IMR-90 (cell line): ENCODE measurements at regions not wholly inside any gene's neighbourhood (a gene's known extent, or its start where the extent isn't known, plus 50 kb on each side); places are given as distances from the start of the nearest gene placed in this dataset.

ENCODE experiments used
- ATAC-seq: fragments of 200-7000 bp; cut with Tn5 transposase; 2 replicates; pipeline ENCODE4 v1.9.1; 2020; ENCODE audit warnings: low read depth, mild to moderate bottlenecking, moderate library complexity
- BruUV-seq: library from RNA; stranded (reverse); fragments of 400-500 nt; replicated peaks from 2 replicates; lab custom pipeline; 2021; lab: Mats Ljungman, UMichigan
- CTCF ChIA-PET: fragments of 300-600 bp; formaldehyde crosslinking; extraction: SDS; loops from one replicate; lab custom pipeline; 2021; ENCODE audit warnings: antibody characterized with exemption; lab: Yijun Ruan, JAX
- POLR2A ChIA-PET: fragments of 300-600 bp; sonication (Branson Sonifier 250); formaldehyde crosslinking; loops from one replicate; lab custom pipeline; 2022; ENCODE audit warnings: antibody characterized with exemption; ENCODE audit not compliant: unreplicated experiment; lab: Charles Lee
- DNase-seq: peaks from one replicate; pipeline ENCODE4 v3.0.0; 2013
- H2AFZ ChIP-seq: replicated peaks from 2 replicates; pipeline ENCODE3; 2013; ENCODE audit warnings: low read length, mild to moderate bottlenecking; ENCODE audit not compliant: poor library complexity
- H2AK5ac ChIP-seq: 2 replicates; pipeline ENCODE4 v1.6.1; 2013; ENCODE audit warnings: low read depth, low read length, inconsistent platforms
- H2AK9ac ChIP-seq: replicated peaks from 2 replicates; pipeline ENCODE3; 2013; ENCODE audit warnings: mild to moderate bottlenecking, low read depth, low read length, moderate library complexity; ENCODE audit not compliant: poor library complexity
- H2BK120ac ChIP-seq: 2 replicates; pipeline ENCODE4 v1.6.1; 2013; ENCODE audit warnings: low read depth, low read length, inconsistent platforms
- H2BK15ac ChIP-seq: 3 replicates; pipeline ENCODE4 v1.6.1; 2013; ENCODE audit warnings: low read depth, low read length, inconsistent platforms
- H2BK20ac ChIP-seq: 2 replicates; pipeline ENCODE4 v1.6.1; 2013; ENCODE audit warnings: low read depth, mild to moderate bottlenecking, inconsistent platforms, low read length, moderate library complexity
- H2BK5ac ChIP-seq: 2 replicates; pipeline ENCODE4 v1.6.1; 2013; ENCODE audit warnings: mild to moderate bottlenecking, low read depth, low read length, inconsistent platforms; ENCODE audit not compliant: poor library complexity, severe bottlenecking
- H3K14ac ChIP-seq: replicated peaks from 2 replicates; pipeline ENCODE4 v1.6.1; 2013; ENCODE audit warnings: low read depth, low read length, inconsistent platforms
- H3K18ac ChIP-seq: 2 replicates; pipeline ENCODE4 v1.6.1; 2013; ENCODE audit warnings: low read depth, low read length, control low read depth
- H3K23ac ChIP-seq: 2 replicates; pipeline ENCODE4 v1.6.1; 2013; ENCODE audit warnings: low read depth, low read length, inconsistent platforms
- H3K27ac ChIP-seq: 2 replicates; pipeline ENCODE4 v1.5.1; 2013; ENCODE audit warnings: mild to moderate bottlenecking, control low read depth, low read length; ENCODE audit not compliant: insufficient read depth
- H3K27me3 ChIP-seq: 2 replicates; pipeline ENCODE4 v1.6.1; 2013; ENCODE audit warnings: low read length; ENCODE audit not compliant: control insufficient read depth, insufficient read depth
- H3K36me3 ChIP-seq: 2 replicates; pipeline ENCODE4 v1.6.1; 2013; ENCODE audit warnings: low read length, mixed read lengths; ENCODE audit not compliant: control insufficient read depth, insufficient read depth
- H3K4ac ChIP-seq: 2 replicates; pipeline ENCODE4 v1.6.1; 2013; ENCODE audit warnings: low read depth, low read length, inconsistent platforms
- H3K4me1 ChIP-seq: 2 replicates; pipeline ENCODE4 v1.6.1; 2013; ENCODE audit warnings: low read length, mixed read lengths; ENCODE audit not compliant: control insufficient read depth, insufficient read depth
- H3K4me2 ChIP-seq: 2 replicates; pipeline ENCODE4 v1.6.1; 2013; ENCODE audit warnings: low read depth, mild to moderate bottlenecking, control low read depth, low read length, moderate library complexity
- H3K4me3 ChIP-seq: 2 replicates; pipeline ENCODE4 v1.5.1; 2013; ENCODE audit warnings: low read depth, mild to moderate bottlenecking, control low read depth, low read length, moderate library complexity; ENCODE audit not compliant: insufficient read depth
- H3K56ac ChIP-seq: 2 replicates; pipeline ENCODE4 v1.6.1; 2013; ENCODE audit warnings: low read length, inconsistent platforms; ENCODE audit not compliant: insufficient read depth; ENCODE audit errors: extremely low read depth
- H3K79me1 ChIP-seq, 2 experiments: 2 replicates each; pipeline ENCODE4 v1.6.1; 2013; ENCODE audit warnings: low read length in 2 of 2, inconsistent platforms in 1 of 2, low read depth in 1 of 2
- H3K9ac ChIP-seq: 2 replicates; pipeline ENCODE4 v1.6.1; 2013; ENCODE audit warnings: low read depth, low read length, control low read depth
- H3K9me1 ChIP-seq: 2 replicates; pipeline ENCODE4 v1.6.1; 2013; ENCODE audit warnings: low read length, inconsistent platforms; ENCODE audit not compliant: insufficient read depth
- H3K9me3 ChIP-seq: 2 replicates; pipeline ENCODE4 v1.6.1; 2013; ENCODE audit warnings: low read length; ENCODE audit not compliant: control insufficient read depth, insufficient read depth
- H4K20me1 ChIP-seq: 2 replicates; pipeline ENCODE4 v1.6.1; 2013; ENCODE audit warnings: low read length, inconsistent platforms; ENCODE audit not compliant: insufficient read depth
- H4K5ac ChIP-seq: 2 replicates; pipeline ENCODE4 v1.6.1; 2013; ENCODE audit warnings: mild to moderate bottlenecking, low read depth, low read length, control low read depth
- H4K8ac ChIP-seq, 2 experiments: 2 replicates each; pipeline ENCODE4 v1.6.1; 2013; ENCODE audit warnings: low read depth in 2 of 2, low read length in 2 of 2, control low read depth in 1 of 2, inconsistent platforms in 1 of 2
- H4K91ac ChIP-seq: 2 replicates; pipeline ENCODE4 v1.6.1; 2013; ENCODE audit warnings: low read depth, low read length, inconsistent platforms; ENCODE audit not compliant: insufficient read depth
- BHLHE40 ChIP-seq: fragments of 150-350 bp; IDR thresholded peaks from 2 replicates; pipeline ENCODE4 v1.6.1; 2016; ENCODE audit warnings: mild to moderate bottlenecking, low read depth, low read length
- CEBPB ChIP-seq: IDR thresholded peaks from 2 replicates; pipeline ENCODE4 v1.6.1; 2012; ENCODE audit warnings: low read depth, low read length, improper control_type of control experiment
- CHD1 ChIP-seq: IDR thresholded peaks from 2 replicates; pipeline ENCODE4 v1.6.1; 2012; ENCODE audit warnings: low read depth, low read length, improper control_type of control experiment
- ELK1 ChIP-seq: fragments of 150-350 bp; IDR thresholded peaks from 2 replicates; pipeline ENCODE4 v1.6.1; 2016; ENCODE audit warnings: low read depth, mild to moderate bottlenecking, low read length, moderate library complexity, borderline replicate concordance
- FOS ChIP-seq: fragments of 150-350 bp; IDR thresholded peaks from 2 replicates; pipeline ENCODE4 v1.6.1; 2016; ENCODE audit warnings: low read depth, low read length
- MAFK ChIP-seq: IDR thresholded peaks from 2 replicates; pipeline ENCODE4 v1.6.1; 2012; ENCODE audit warnings: low read depth, low read length, improper control_type of control experiment
- MAZ ChIP-seq: IDR thresholded peaks from 2 replicates; pipeline ENCODE4 v1.6.1; 2012; ENCODE audit warnings: low read depth, mild to moderate bottlenecking, low read length, improper control_type of control experiment, moderate library complexity, borderline replicate concordance
- MXI1 ChIP-seq: IDR thresholded peaks from 2 replicates; pipeline ENCODE4 v1.6.1; 2012; ENCODE audit warnings: low read depth, mild to moderate bottlenecking, low read length, moderate library complexity, borderline replicate concordance
- NFE2L2 ChIP-seq: fragments of 150-350 bp; IDR thresholded peaks from 2 replicates; pipeline ENCODE4 v1.6.1; 2016; ENCODE audit warnings: low read depth, mild to moderate bottlenecking, low read length
- POLR2A ChIP-seq: IDR thresholded peaks from 2 replicates; pipeline ENCODE4 v1.6.1; 2012; ENCODE audit warnings: mild to moderate bottlenecking, low read depth, low read length
- RAD21 ChIP-seq: IDR thresholded peaks from 2 replicates; pipeline ENCODE4 v1.6.1; 2012; ENCODE audit warnings: low read length, improper control_type of control experiment
- RCOR1 ChIP-seq: IDR thresholded peaks from 2 replicates; pipeline ENCODE4 v1.6.1; 2012; ENCODE audit warnings: mild to moderate bottlenecking, low read length, improper control_type of control experiment; ENCODE audit not compliant: insufficient replicate concordance
- RFX5 ChIP-seq: IDR thresholded peaks from 2 replicates; pipeline ENCODE4 v1.8.0; 2012; ENCODE audit warnings: low read depth, mild to moderate bottlenecking, low read length, moderate library complexity
- SMC3 ChIP-seq: fragments of 150-350 bp; IDR thresholded peaks from 2 replicates; pipeline ENCODE4 v1.6.1; 2016; ENCODE audit warnings: low read depth, mild to moderate bottlenecking, antibody characterized with exemption, low read length, moderate library complexity
- WGBS, 2 experiments: methylation state at CpG; one replicate each; pipeline versions ENCODE4 v1.1.5 to v1.1.7; 2013; ENCODE audit warnings: missing lambda C conversion rate in 2 of 2; ENCODE audit not compliant: insufficient read length in 1 of 2; ENCODE audit errors: extremely low coverage in 2 of 2; 5-methylcytosine and 5-hydroxymethylcytosine counted together
- dilution Hi-C: fragments of 300-500 bp; cut with HindIII; formaldehyde crosslinking; loops from one replicate; pipeline ENCODE4 v1.14.3; 2018; ENCODE audit warnings: low sequenced_read_pairs; ENCODE audit not compliant: unreplicated experiment
- in situ Hi-C: fragments of 300-500 bp; cut with MboI; formaldehyde crosslinking; loops from 3 replicates; pipeline ENCODE4 v1.14.3; 2019; ENCODE audit warnings: low sequenced_read_pairs, inconsistent platforms, mixed read lengths
- intact Hi-C: fragments of 100-400 bp; cut with micrococcal nuclease; formaldehyde crosslinking; loops from 2 replicates; pipeline ENCODE4 v1.10.0; 2022
- TF ChIP-seq, protein P1 (sequence below): fragments of 150-350 bp; IDR thresholded peaks from 2 replicates; pipeline ENCODE4 v1.6.1; 2017; ENCODE audit warnings: mild to moderate bottlenecking, antibody characterized with exemption, low read length, low read depth
- TF ChIP-seq, protein P2 (sequence below): conservative IDR thresholded peaks from 2 replicates; pipeline ENCODE4 v1.5.1; 2012; ENCODE audit warnings: mild to moderate bottlenecking, low read depth, low read length, improper control_type of control experiment

DNA sequence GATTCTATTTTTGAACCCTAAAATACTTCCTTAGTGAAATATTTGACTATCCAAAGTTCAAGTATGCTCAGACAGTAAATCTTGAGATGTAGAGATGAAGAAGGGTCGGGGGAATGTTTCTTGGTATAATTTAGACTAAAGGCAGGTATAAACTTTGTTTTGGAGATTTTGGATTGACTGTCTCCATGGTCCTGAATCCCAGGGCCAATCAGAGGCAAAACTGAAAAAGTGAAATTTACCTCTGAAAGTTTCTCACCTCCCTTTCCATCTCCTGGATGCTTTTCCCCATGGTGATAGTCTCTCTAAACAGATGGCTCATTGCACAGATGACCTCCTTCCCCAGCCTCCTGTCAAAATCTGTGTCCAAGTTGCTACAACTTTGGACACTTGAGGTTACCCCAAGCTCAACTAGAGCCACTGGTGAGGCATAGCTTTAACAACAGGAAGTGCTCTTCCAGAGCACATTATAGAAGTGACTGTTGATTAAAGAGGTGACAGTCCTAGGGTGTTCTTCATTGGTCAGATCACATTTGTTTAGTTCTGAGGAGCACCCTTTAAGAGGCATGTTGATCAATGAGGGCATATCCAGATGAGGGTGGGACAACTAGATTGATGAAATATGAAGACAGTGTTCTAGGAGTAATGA, 128.4 kb downstream of the AKAP11 start:
- 17% methylated on average over 1 of the region's 1 CpG; no CpG with 5 or more reads in 1 of the 2 experiments for WGBS, 2 experiments
- no peak overlapping the region for H3K14ac ChIP-seq
- H3K36me3 ChIP-seq = no peaks in the 10 kb centered on the region
- no peak overlapping the region for H4K5ac ChIP-seq
- H3K4me1 ChIP-seq = no peaks in the 10 kb centered on the region
- no peak overlapping the region for H3K56ac ChIP-seq
- no peaks in the 10 kb centered on the region for H4K20me1 ChIP-seq
- ChIA-PET POLR2A (no interaction called here), CTCF (no interaction called here)
- H3K27ac ChIP-seq = no peak overlapping the region
- no peak overlapping the region for H3K4ac ChIP-seq
- H2AK5ac ChIP-seq = no peak overlapping the region
- H2AFZ ChIP-seq = no peak overlapping the region
- intact Hi-C loops (no loop called here), dilution Hi-C loops (no loop called here), in situ Hi-C loops (no loop called here)
- no peak overlapping the region for H2BK20ac ChIP-seq
- no peak overlapping the region for H2BK15ac ChIP-seq
- H4K8ac ChIP-seq = no peak overlapping the region
- no peak overlapping the region for H2AK9ac ChIP-seq
- DNase-seq (no peak), ATAC-seq (no peak)
- H3K4me3 ChIP-seq = no peak overlapping the region
- H3K79me1 ChIP-seq = no peaks in the 10 kb centered on the region
- TF ChIP-seq MAZ (no peak), FOS (no peak), SMC3 (no peak), ELK1 (no peak), RCOR1 (no peak), MXI1 (no peak), NFE2L2 (no peak), RFX5 (no peak), RAD21 (no peak), CHD1 (no peak), BHLHE40 (no peak), CEBPB (no peak), MAFK (no peak), POLR2A (no peak)
- TF ChIP-seq, protein P1, sequence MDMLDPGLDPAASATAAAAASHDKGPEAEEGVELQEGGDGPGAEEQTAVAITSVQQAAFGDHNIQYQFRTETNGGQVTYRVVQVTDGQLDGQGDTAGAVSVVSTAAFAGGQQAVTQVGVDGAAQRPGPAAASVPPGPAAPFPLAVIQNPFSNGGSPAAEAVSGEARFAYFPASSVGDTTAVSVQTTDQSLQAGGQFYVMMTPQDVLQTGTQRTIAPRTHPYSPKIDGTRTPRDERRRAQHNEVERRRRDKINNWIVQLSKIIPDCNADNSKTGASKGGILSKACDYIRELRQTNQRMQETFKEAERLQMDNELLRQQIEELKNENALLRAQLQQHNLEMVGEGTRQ = no peak
- TF ChIP-seq, protein P2, sequence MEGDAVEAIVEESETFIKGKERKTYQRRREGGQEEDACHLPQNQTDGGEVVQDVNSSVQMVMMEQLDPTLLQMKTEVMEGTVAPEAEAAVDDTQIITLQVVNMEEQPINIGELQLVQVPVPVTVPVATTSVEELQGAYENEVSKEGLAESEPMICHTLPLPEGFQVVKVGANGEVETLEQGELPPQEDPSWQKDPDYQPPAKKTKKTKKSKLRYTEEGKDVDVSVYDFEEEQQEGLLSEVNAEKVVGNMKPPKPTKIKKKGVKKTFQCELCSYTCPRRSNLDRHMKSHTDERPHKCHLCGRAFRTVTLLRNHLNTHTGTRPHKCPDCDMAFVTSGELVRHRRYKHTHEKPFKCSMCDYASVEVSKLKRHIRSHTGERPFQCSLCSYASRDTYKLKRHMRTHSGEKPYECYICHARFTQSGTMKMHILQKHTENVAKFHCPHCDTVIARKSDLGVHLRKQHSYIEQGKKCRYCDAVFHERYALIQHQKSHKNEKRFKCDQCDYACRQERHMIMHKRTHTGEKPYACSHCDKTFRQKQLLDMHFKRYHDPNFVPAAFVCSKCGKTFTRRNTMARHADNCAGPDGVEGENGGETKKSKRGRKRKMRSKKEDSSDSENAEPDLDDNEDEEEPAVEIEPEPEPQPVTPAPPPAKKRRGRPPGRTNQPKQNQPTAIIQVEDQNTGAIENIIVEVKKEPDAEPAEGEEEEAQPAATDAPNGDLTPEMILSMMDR = no peak
- no peak overlapping the region for H4K91ac ChIP-seq
- no peak overlapping the region for H3K23ac ChIP-seq
- H3K4me2 ChIP-seq = no peak overlapping the region
- no peak overlapping the region for H3K9ac ChIP-seq
- H3K9me1 ChIP-seq = no peaks in the 10 kb centered on the region
- peaks cover 5% of the 10 kb centered on the region for H3K27me3 ChIP-seq
- no peak overlapping the region for H3K18ac ChIP-seq
- H2BK120ac ChIP-seq = no peak overlapping the region
- H2BK5ac ChIP-seq = no peak overlapping the region
- no peaks in the 10 kb centered on the region for H3K9me3 ChIP-seq
- no TSS peak for BruUV-seq
